ENCODE measurements at regions not wholly inside any gene's neighbourhood (a gene's known extent, or its start where the extent isn't known, plus 50 kb on each side); places are given as distances from the start of the nearest gene placed in this dataset.

DNA sequence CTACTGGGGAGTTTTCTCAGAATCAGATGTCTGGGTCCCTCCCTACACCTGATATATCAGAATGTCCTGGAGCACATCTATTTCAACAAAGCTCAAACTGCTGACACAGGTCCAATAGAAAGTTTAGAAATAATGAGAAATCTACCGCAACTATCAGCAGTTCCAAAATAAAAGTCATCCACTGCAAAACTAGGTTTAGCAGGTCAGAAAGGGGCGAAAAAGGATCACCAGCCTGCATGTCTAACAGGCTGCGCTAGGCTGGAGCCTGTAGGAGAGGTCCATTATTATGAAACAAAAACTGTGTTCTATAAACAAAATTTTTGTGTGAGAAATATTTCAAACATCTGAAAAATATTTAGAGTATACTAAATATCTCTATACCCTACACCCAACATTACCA is 84.1 kb upstream of the RNF38 start:
- no peak for DNase-seq
- TF ChIP-seq, protein P1, sequence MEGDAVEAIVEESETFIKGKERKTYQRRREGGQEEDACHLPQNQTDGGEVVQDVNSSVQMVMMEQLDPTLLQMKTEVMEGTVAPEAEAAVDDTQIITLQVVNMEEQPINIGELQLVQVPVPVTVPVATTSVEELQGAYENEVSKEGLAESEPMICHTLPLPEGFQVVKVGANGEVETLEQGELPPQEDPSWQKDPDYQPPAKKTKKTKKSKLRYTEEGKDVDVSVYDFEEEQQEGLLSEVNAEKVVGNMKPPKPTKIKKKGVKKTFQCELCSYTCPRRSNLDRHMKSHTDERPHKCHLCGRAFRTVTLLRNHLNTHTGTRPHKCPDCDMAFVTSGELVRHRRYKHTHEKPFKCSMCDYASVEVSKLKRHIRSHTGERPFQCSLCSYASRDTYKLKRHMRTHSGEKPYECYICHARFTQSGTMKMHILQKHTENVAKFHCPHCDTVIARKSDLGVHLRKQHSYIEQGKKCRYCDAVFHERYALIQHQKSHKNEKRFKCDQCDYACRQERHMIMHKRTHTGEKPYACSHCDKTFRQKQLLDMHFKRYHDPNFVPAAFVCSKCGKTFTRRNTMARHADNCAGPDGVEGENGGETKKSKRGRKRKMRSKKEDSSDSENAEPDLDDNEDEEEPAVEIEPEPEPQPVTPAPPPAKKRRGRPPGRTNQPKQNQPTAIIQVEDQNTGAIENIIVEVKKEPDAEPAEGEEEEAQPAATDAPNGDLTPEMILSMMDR (IDR thresholded peaks at IDR 0.05), result no peak
- TF ChIP-seq POLR2A (IDR thresholded peaks at IDR 0.05) (no peak), POLR2AphosphoS5 (IDR thresholded peaks at IDR 0.05) (no peak), EP300 (IDR thresholded peaks at IDR 0.05) (no peak)
- ATAC-seq (ENCODE audit: low FRiP score in 2 of 2), result no peak
- Histone ChIP-seq H3K36me3 (no peaks in the 10 kb centered on the region), H3K4me1 (peaks cover 26 to 41% (median 32%) of the 10 kb centered on the region in 4 donors), H3K27ac (no peak overlapping the region), H3K9me3 (no peaks in the 10 kb centered on the region), H3K4me3 (no peak overlapping the region), H3K27me3 (no peaks in the 10 kb centered on the region)
- WGBS, 2 donors, result 82 to 91% methylated on average over 3 of the region's 3 CpGs

DNA sequence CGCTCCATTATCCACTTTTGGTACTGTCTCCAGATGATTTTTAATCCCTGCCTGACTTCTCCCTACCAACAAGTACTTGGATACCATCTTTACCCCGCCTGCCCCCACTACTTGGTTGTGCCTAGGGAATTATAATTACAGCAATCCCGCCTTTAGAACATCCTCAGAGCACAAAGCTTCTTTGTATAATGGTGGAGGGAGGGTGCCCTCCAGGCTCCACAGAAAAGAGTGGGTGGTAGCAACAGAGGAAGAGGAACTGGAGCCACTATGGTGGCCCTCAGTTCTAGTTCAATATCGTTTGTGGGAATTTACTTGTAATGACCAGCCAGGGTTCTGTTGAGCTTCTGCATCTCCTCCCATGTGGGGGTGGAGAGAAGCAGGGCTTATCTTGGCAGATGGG is 79.0 kb upstream of the RNF38 start:
- TF ChIP-seq, protein P1 (IDR thresholded peaks at IDR 0.05), result no peak
- TF ChIP-seq EP300 (IDR thresholded peaks at IDR 0.05) (no peak), POLR2AphosphoS5 (IDR thresholded peaks at IDR 0.05) (no peak), POLR2A (IDR thresholded peaks at IDR 0.05) (no peak)
- Histone ChIP-seq H3K27ac (no peak overlapping the region), H3K9me3 (no peaks in the 10 kb centered on the region), H3K4me3 (no peak overlapping the region), H3K27me3 (no peaks in the 10 kb centered on the region), H3K36me3 (no peaks in the 10 kb centered on the region), H3K4me1 (peaks cover 5 to 12% (median 9%) of the 10 kb centered on the region in 4 donors)
- 78 to 83% methylated on average over 4 of the region's 4 CpGs for WGBS, 2 donors
- ATAC-seq (ENCODE audit: low FRiP score in 2 of 2) (peak in 1 of 2 donors; percentile 16), DNase-seq (no peak)

DNA sequence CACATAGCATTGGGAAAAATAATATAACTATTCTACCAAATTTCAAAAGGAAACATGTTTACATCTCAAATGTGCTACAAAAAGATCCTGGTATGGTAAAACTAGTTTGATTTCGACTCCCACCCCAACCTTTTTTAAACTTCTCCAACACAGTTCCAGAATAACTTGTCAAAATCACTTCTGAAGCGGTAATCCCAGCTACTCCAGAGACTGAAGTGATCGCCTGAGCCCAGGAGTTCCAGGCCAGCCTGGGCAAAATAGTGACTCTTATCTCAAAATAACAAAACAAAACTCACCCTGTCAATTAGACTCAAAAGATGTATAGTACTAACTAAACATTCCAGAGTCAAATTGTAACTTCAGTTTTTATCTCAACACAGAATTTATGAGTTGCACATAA is 71.3 kb upstream of the RNF38 start:
- ATAC-seq (ENCODE audit: low FRiP score in 2 of 2) (no peak), DNase-seq (no peak)

DNA sequence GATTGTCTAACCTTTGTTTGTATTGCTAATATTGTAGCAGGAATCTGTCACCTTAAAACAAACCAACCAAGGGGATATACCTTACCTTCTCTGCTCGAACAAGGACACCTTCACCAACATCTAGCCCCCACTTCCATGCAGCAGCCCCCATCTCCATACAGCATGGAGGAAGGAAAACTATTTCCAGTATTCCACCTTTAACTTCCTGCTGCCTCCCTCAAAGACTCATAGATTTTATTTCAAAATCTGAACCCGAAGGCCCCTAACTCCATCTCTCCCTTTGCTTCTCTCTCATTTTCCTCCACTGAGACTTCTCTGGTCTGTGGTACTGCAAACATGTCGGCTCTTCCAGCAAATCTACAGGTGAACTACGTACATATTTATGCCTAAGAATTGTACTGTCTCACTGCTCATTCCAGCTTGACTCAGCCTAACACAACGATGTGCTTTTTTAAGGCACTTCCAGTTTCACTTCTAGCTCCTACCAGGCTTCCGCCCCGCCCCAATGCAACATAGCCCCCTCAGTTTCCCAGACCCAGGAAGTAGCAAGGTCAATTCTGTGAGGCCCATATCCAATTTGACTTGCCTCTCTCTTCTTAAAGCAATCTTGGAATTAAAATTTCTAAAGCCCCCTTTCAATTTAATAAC is 70.7 kb upstream of the RNF38 start:
- peak in 1 of 2 donors; percentile 65 for DNase-seq
- Histone ChIP-seq H3K36me3 (no peaks in the 10 kb centered on the region), H3K4me3 (peak overlapping the region in 3 of 4 donors; percentile 23 to 43 (median 40)), H3K27me3 (no peaks in the 10 kb centered on the region), H3K9me3 (no peaks in the 10 kb centered on the region), H3K27ac (peak overlapping the region; percentile 80 to 89 (median 86)), H3K4me1 (peaks cover 16 to 25% (median 21%) of the 10 kb centered on the region in 4 donors)
- TF ChIP-seq, protein P1 (IDR thresholded peaks at IDR 0.05), result no peak
- TF ChIP-seq POLR2A (IDR thresholded peaks at IDR 0.05) (peak in 1 of 4 donors; percentile 10), POLR2AphosphoS5 (IDR thresholded peaks at IDR 0.05) (peak in 1 of 2 donors; percentile 19)
- WGBS, 2 donors, result 5 to 7% methylated on average over 7 of the region's 7 CpGs
- ATAC-seq (ENCODE audit: low FRiP score in 2 of 2), result peak; percentile 71 to 94

More for the DNA sequence above, 71.3 kb upstream of the RNF38 start:
- 36 to 42% methylated on average over 3 of the region's 3 CpGs for WGBS, 2 donors
- H3K4me3 ChIP-seq, result peak overlapping the region in 3 of 4 donors; percentile 23 to 43 (median 40)
- no peaks in the 10 kb centered on the region for H3K9me3 ChIP-seq
- peaks cover 16 to 25% (median 21%) of the 10 kb centered on the region in 4 donors for H3K4me1 ChIP-seq
- no peak for TF ChIP-seq POLR2AphosphoS5 (IDR thresholded peaks at IDR 0.05)
- TF ChIP-seq EP300 (IDR thresholded peaks at IDR 0.05), result no peak
- no peaks in the 10 kb centered on the region for H3K27me3 ChIP-seq
- H3K27ac ChIP-seq, result peak overlapping the region; percentile 80 to 89 (median 86)
- no peaks in the 10 kb centered on the region for H3K36me3 ChIP-seq

DNA sequence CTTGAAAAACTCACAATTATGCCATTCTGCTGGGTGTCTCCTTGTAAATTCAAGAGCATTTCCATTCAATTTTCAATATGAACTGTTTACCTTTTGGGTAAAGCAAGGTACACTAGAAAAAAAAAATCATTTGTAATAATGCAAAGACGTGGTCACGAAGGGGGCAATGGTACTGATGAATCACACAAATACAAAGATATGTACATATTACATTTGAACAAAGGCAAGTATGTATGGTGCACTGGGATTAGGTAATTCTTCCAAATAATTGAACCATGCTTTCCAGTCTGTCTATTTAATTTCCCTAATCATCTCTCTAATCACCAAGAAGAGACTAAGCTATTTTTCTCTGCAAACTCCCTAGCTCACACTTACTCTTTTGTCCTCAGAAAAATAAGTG is 63.4 kb upstream of the RNF38 start:
- peaks cover 0 to 1% (median 0%) of the 10 kb centered on the region in 4 donors for H3K36me3 ChIP-seq
- TF ChIP-seq POLR2AphosphoS5 (IDR thresholded peaks at IDR 0.05), result no peak
- TF ChIP-seq, protein P1 (IDR thresholded peaks at IDR 0.05), result no peak
- no peak for TF ChIP-seq POLR2A (IDR thresholded peaks at IDR 0.05)
- TF ChIP-seq EP300 (IDR thresholded peaks at IDR 0.05), result no peak
- H3K27ac ChIP-seq, result no peak overlapping the region
- H3K4me3 ChIP-seq, result no peak overlapping the region
- peaks cover 0 to 6% (median 0%) of the 10 kb centered on the region in 4 donors for H3K4me1 ChIP-seq
- H3K27me3 ChIP-seq, result no peaks in the 10 kb centered on the region
- DNase-seq (no peak), ATAC-seq (ENCODE audit: low FRiP score in 2 of 2) (no peak)
- 92 to 97% methylated on average over 2 of the region's 2 CpGs for WGBS, 2 donors
- no peaks in the 10 kb centered on the region for H3K9me3 ChIP-seq
